Activated CD4-positive, alpha-beta T cell treated with anti-CD3 and anti-CD28 coated beads, Interleukin-2, amount 10 ng/mL, durations not matched to agents 24 days and 14 days (primary cell): ENCODE measurements at regions not wholly inside any gene's neighbourhood (a gene's known extent, or its start where the extent isn't known, plus 50 kb on each side); places are given as distances from the start of the nearest gene placed in this dataset.
"Not testable (repeated sequence)": the region's sequence is repeated elsewhere in the genome, so short reads cannot be mapped to it uniquely, and the experiment has no call there.

ENCODE experiments used
- DNase-seq: peaks from one replicate; pipeline ENCODE4 v3.0.0; 2022
- H3K27ac Mint-ChIP-seq: one replicate; pipeline ENCODE4 v1.8.0; 2022; ENCODE audit warnings: mild to moderate bottlenecking, mixed read lengths
- H3K27me3 Mint-ChIP-seq: one replicate; pipeline ENCODE4 v1.8.0; 2022; ENCODE audit warnings: mixed read lengths
- H3K36me3 Mint-ChIP-seq: one replicate; pipeline ENCODE4 v1.8.0; 2022; ENCODE audit warnings: low read depth, mild to moderate bottlenecking, mixed read lengths
- H3K4me1 Mint-ChIP-seq: one replicate; pipeline ENCODE4 v1.8.0; 2021; ENCODE audit warnings: mixed read lengths
- H3K4me3 Mint-ChIP-seq: one replicate; pipeline ENCODE4 v1.8.0; 2022; ENCODE audit warnings: mild to moderate bottlenecking, moderate library complexity, mixed read lengths
- H3K9me3 Mint-ChIP-seq: one replicate; pipeline ENCODE4 v1.8.0; 2021; ENCODE audit warnings: mixed read lengths
- intact Hi-C: fragments of 100-400 bp; cut with micrococcal nuclease; formaldehyde crosslinking; loops from one replicate; pipeline ENCODE4 v1.15.1; 2023

DNA sequence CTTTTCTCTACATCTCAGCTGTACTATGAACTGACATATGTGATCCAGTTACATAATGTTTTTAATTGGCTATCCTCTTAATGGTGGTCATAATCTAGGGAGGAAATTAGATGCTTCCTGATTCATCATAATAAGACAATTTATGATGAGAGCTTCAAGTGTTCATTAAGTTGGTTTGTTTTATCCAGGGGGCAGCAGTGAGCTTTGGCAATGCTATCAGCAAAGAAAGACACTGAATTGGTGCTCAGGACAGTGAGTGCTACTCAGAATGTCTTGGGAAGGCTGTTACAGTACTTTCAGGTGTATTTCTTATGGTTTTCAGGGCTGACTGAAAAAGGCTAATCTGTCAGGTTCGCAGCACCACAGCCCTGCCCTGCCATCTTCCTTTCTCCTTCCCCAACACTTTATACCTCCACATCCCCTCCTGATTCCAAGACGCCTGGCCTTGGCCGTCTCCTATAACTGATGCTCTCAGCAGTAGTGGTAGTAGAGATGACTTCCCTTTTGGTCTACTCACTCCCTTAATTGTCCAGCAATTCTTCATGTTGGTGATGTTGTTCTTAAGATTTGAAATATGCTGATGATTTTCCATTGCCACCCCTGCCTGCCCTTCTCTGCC is 67.0 kb upstream of the TNFAIP3 start:
- peaks cover 54% of the 10 kb centered on the region for H3K4me1 Mint-ChIP-seq
- peak overlapping the region; percentile 81 for H3K27ac Mint-ChIP-seq
- H3K9me3 Mint-ChIP-seq, result peaks cover 12% of the 10 kb centered on the region
- H3K27me3 Mint-ChIP-seq, result no peaks in the 10 kb centered on the region
- peak; percentile 83 for DNase-seq
- peaks cover 4% of the 10 kb centered on the region for H3K36me3 Mint-ChIP-seq
- peak overlapping the region; percentile 18 for H3K4me3 Mint-ChIP-seq
- intact Hi-C loops, result loop anchor here (1.0 to 2.0 kb wide), 4 partner anchors 19 to 175 kb away; partner anchors contain the start of gene TNFAIP3

DNA sequence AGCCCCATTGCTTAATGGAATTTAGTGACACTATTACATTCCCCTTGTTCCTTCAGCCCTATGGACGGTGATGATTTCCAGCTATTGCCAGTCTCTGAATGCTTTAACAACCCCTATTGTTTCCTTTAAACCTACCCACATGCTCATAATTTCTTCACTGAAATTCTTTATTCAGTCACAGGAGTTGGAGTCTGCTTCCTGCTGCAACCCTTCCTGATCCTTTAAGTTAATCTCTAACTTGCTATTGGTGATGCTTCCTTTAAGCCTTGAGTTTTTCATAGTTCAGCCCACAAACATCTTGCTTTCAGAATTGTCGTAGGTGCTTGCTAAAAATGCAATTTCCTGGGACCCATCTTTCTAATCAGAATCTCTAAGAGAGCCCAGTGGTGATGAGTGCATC is 66.3 kb upstream of the TNFAIP3 start:
- H3K27ac Mint-ChIP-seq, result peak overlapping the region; percentile 59
- intact Hi-C loops, result loop anchor here (1.0 kb wide), 1 partner anchor 11 kb away; no protein-coding TSS in a partner anchor
- no peaks in the 10 kb centered on the region for H3K27me3 Mint-ChIP-seq
- H3K36me3 Mint-ChIP-seq, result peaks cover 4% of the 10 kb centered on the region
- peak overlapping the region; percentile 18 for H3K4me3 Mint-ChIP-seq
- peak; percentile 58 for DNase-seq
- H3K4me1 Mint-ChIP-seq, result peaks cover 52% of the 10 kb centered on the region
- H3K9me3 Mint-ChIP-seq, result peaks cover 9% of the 10 kb centered on the region

DNA sequence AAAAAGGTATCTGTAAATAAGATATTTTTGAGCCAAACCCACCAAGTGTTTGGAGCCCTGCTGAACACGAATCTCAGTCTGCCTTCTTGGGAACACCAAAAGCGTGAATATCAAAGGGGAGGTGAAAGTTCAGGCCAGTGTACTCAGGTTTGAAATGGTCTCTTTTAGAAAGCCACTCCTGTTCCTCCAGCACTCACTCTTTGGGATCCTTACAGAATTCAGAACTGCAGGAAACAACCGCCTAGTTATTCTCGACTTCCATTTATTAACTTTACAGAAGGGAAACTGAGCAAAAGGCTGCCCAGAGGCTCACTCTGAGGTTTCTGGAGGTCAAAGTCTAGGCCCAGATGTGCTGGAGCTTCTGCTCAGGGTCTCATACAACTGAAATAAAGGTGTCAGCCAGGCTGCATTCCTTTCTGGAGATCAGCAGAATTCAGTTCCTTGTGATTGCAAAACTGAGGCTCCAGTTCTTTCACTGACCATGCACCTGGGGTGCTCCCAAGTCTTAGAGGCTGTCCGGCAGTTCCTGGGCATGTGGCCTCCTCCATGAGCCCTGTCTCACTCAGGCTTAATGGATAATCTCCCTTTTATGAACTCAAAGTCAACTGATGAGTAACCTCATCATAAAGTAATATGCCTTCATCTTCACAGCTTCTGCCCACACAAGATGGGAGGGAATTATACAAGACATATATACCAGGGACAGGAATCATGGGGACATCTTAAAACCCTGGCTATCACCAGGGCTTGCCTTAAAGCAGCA is 65.5 kb upstream of the TNFAIP3 start:
- peaks cover 50% of the 10 kb centered on the region for H3K4me1 Mint-ChIP-seq
- peak overlapping the region; percentile 62 for H3K27ac Mint-ChIP-seq
- intact Hi-C loops, result loop anchor here (1.0 kb wide), 1 partner anchor 10 kb away; no protein-coding TSS in a partner anchor
- peaks cover 4% of the 10 kb centered on the region for H3K36me3 Mint-ChIP-seq
- no peaks in the 10 kb centered on the region for H3K27me3 Mint-ChIP-seq
- H3K9me3 Mint-ChIP-seq, result peaks cover 12% of the 10 kb centered on the region
- DNase-seq, result peak; percentile 55
- no peak overlapping the region for H3K4me3 Mint-ChIP-seq

DNA sequence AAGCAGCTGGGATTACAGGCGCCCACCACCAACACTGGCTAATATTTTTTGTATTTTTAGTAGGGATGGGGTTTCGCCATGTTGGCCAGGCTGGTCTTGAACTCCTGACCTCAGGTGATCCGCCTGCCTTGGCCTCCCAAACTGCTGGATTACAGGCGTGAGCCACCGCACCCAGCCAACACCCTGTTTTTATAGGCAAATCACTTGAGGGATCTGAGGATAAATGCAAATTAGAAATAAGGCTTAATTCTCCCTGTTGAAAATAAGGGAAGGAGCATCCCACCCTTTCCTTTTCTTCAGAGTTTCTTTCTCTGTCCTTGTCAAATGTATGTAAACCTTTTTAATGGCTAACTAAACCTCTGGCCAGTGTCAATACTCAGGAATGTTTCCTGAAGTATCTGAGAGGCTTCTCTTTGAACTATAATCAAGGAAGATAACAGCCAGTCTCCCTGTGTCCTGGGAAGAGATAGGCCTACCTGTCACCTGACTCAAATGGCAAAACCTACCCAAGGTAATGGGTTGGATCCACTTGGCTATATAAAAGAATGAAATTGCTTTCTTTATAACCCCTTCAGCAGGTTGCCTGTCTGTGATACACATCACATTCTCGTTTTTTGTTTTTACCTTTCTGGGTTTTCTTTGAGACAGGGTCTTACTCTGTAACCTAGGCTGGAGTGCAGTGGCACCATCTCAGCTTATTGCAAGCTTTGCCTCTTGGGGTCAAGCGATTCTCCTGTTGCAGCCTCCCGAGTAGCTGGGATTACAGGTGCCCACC is 64.5 kb upstream of the TNFAIP3 start:
- Mint-ChIP-seq H3K4me3 (no peak overlapping the region), H3K36me3 (peaks cover 4% of the 10 kb centered on the region), H3K9me3 (peaks cover 17% of the 10 kb centered on the region), H3K27ac (no peak overlapping the region), H3K4me1 (peaks cover 54% of the 10 kb centered on the region), H3K27me3 (no peaks in the 10 kb centered on the region)
- intact Hi-C loops, result no loop called here
- no peak for DNase-seq

DNA sequence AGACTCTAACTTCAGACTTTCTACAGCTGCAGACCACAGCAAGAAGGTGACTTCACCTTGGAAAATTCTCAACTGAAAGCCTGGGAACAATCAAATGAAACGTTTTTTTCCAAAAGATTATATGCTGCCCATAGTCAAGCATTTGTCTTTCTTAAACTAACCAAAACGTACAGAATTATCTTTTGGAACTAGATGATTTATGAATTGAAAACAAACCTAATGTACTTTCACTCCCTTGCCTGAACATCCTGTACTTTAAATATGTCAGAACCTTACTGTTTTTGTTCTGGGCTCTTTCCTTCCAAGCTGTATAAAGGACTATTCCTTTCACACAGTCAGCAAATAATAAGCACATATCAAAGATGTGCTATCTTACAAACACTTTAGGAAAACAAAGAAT is 62.4 kb upstream of the TNFAIP3 start:
- H3K4me3 Mint-ChIP-seq, result no peak overlapping the region
- intact Hi-C loops, result no loop called here
- peak overlapping the region; percentile 3 for H3K27ac Mint-ChIP-seq
- DNase-seq, result no peak
- no peaks in the 10 kb centered on the region for H3K27me3 Mint-ChIP-seq
- peaks cover 17% of the 10 kb centered on the region for H3K9me3 Mint-ChIP-seq
- peaks cover 52% of the 10 kb centered on the region for H3K4me1 Mint-ChIP-seq
- peaks cover 6% of the 10 kb centered on the region for H3K36me3 Mint-ChIP-seq

DNA sequence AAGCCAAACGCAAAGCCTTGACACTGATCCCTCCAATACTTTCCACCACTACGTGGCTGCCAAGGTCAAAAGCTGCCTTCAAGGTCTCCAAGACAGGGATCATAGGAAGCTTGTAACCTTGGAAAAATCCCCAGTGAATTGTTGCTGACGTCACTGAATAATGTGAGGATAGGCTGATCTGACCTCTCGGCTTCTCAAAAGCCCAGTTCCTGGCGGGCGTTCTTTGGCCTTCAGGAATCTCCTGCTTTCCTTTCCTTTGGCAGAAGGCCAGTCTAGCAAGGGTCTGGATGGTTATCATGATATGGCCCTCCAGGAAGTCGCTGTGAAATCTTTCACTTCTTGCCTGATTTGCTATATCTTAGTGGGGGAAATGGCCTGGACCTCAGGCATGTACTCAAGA is 61.4 kb upstream of the TNFAIP3 start:
- DNase-seq, result no peak
- H3K9me3 Mint-ChIP-seq, result peaks cover 17% of the 10 kb centered on the region
- peaks cover 6% of the 10 kb centered on the region for H3K36me3 Mint-ChIP-seq
- H3K27ac Mint-ChIP-seq, result no peak overlapping the region
- no peak overlapping the region for H3K4me3 Mint-ChIP-seq
- no peaks in the 10 kb centered on the region for H3K27me3 Mint-ChIP-seq
- intact Hi-C loops, result no loop called here
- H3K4me1 Mint-ChIP-seq, result peaks cover 46% of the 10 kb centered on the region

DNA sequence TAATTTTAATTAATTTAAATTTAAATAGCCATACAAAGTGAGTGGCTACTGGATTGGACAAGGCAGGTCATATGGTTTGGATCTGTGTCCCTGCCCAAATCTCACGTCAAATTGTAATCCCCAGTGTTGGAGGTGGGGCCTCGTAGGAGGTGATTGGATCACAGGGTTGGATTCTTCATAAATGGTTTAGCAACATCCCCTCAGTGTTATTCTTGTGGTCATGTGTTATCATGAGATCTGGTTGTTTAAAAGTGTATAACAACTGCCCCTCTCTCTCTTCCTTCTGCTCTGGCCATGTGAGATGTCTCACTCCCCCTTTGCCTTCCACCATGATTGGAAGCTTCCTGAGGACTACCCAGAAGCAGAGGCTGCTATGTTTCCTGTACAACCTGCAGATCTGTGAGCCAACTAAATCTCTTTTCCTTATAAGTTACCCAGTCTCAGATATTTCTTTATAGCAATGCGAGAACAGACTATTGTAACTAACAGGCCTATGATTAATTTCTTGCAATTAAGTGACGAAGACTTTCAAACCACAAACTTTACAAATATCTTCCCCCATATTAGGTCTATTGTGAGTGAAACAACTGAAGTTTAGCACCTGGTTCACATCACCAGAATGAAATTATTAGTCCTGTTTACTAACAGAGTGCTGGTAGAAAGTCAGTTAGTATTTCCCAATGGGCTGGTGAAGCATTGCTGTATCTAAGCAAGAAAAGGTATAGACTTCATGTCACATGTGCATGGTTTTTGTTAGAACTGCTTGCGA is 60.0 kb upstream of the TNFAIP3 start:
- peaks cover 6% of the 10 kb centered on the region for H3K36me3 Mint-ChIP-seq
- H3K27ac Mint-ChIP-seq, result peak overlapping the region; percentile 46
- intact Hi-C loops, result no loop called here
- H3K4me1 Mint-ChIP-seq, result peaks cover 51% of the 10 kb centered on the region
- no peak overlapping the region for H3K4me3 Mint-ChIP-seq
- no peaks in the 10 kb centered on the region for H3K27me3 Mint-ChIP-seq
- no peak for DNase-seq
- peaks cover 17% of the 10 kb centered on the region for H3K9me3 Mint-ChIP-seq

DNA sequence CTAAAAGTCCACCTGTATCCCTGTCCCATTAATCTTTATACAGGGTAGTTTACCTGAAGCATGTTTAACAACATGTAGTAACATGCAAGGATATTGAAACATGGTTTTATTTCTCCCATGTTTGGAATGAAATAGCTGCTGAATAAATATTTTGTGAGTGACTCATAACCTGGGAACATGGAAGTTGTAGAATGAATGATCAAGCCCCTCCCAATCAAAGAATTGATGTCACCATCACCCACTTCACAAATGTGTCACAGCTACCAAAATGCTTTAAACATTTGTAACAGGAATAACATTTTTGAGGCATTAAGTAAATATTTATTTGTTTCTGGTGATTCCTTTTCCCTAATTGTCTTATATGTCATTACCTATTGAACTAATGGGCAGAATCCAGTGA is 58.9 kb upstream of the TNFAIP3 start:
- Mint-ChIP-seq H3K4me3 (no peak overlapping the region), H3K4me1 (peaks cover 57% of the 10 kb centered on the region), H3K9me3 (peaks cover 17% of the 10 kb centered on the region), H3K27ac (peak overlapping the region; percentile 48), H3K36me3 (peaks cover 6% of the 10 kb centered on the region), H3K27me3 (no peaks in the 10 kb centered on the region)
- intact Hi-C loops, result no loop called here
- DNase-seq, result no peak

DNA sequence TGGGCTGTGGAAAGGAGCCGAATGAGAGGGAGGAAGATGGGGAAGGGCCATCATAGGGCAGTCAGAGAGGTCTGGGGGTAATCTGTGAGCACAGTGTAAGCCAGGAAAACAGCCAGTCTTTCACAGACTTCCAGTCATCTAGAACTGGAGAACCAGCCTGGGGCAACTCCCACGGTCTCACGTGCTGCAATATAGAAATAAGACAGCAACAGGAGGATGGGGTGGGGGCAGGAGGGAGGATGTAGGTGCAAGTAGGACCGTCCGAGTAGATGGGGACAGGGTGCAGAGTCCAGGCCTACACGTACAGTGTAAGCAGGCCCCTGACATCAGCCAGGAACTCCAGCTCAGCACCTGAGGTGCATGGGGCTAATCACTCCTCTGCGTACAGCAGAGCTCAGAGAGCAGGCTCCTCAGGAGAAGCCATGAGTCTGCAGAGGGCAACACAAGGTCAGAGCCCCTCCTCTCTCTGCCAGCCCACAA is 58.2 kb upstream of the TNFAIP3 start:
- Mint-ChIP-seq H3K4me1 (peaks cover 57% of the 10 kb centered on the region), H3K4me3 (no peak overlapping the region), H3K36me3 (peaks cover 2% of the 10 kb centered on the region), H3K27ac (peak overlapping the region; percentile 48), H3K27me3 (no peaks in the 10 kb centered on the region), H3K9me3 (peaks cover 12% of the 10 kb centered on the region)
- intact Hi-C loops, result no loop called here
- DNase-seq, result peak; percentile 56

DNA sequence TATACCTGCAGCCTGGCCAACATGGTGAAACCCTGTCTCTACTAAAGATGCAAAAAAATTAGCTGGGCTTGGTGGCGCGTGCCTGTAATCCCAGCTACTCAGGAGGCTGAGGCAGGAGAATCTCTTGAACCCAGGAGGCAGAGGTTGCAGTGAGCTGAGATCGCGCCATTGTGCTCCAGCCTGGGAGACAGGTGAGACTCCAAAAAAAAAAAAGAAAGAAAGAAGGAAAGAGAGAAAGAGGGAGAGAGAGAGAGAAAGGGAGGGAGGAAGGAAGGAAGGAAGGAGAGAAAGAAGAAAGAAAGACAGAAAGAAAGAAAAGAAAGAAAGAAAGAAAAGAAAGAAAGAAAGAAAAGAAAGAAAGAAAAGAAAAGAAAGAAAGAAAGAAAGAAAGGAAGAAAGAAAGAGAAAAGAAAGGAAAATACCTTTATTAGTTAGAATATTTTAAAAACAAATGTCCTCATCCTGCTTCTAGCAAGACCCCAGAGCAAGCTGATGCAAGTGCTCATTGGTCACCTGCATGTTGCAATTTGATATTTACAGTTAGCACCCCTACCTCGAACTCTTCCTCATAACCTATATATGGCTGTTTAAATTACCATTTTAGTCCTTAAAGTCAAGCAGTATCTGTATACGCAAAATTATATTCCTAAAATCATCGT is 57.0 kb upstream of the TNFAIP3 start:
- H3K4me3 Mint-ChIP-seq, H3K36me3 Mint-ChIP-seq, intact Hi-C loops, H3K9me3 Mint-ChIP-seq, H3K27me3 Mint-ChIP-seq, DNase-seq: not testable (repeated sequence)
- Mint-ChIP-seq H3K4me1 (peaks cover 51% of the 10 kb centered on the region), H3K27ac (peak overlapping the region; percentile 52)

DNA sequence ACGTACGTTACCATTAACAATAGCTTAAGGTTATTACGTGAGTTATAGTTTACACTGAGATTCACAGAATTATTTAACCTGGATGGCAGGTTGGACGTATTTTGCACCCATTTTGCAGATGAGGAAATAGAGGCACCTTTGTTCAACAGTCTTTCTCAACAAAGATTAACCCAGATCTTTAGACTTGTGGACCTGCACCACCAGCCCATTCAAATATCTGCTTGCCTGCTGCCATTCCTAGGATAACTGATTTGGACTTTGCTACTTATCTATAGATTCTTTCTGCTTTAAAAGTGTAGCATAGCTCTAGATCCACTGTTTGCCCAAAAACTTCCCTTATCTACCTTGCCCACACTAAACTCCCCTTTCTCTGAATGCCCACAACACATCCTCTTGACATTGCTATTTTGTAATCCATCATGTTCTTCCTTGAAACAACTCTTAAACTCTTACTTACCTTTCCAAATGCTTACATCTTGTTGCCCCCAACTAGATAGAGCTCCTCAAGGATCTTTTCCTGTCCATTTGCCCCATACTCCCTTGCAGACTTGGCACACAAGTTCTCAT is 56.4 kb upstream of the TNFAIP3 start:
- Mint-ChIP-seq H3K4me3 (peak overlapping the region; percentile 2), H3K27me3 (no peaks in the 10 kb centered on the region), H3K27ac (peak overlapping the region; percentile 55), H3K36me3 (peaks cover 4% of the 10 kb centered on the region), H3K4me1 (peaks cover 48% of the 10 kb centered on the region), H3K9me3 (peaks cover 10% of the 10 kb centered on the region)
- intact Hi-C loops, result loop anchor here (1.0 kb wide), 5 partner anchors 9 to 56 kb away; no protein-coding TSS in a partner anchor
- DNase-seq, result no peak

DNA sequence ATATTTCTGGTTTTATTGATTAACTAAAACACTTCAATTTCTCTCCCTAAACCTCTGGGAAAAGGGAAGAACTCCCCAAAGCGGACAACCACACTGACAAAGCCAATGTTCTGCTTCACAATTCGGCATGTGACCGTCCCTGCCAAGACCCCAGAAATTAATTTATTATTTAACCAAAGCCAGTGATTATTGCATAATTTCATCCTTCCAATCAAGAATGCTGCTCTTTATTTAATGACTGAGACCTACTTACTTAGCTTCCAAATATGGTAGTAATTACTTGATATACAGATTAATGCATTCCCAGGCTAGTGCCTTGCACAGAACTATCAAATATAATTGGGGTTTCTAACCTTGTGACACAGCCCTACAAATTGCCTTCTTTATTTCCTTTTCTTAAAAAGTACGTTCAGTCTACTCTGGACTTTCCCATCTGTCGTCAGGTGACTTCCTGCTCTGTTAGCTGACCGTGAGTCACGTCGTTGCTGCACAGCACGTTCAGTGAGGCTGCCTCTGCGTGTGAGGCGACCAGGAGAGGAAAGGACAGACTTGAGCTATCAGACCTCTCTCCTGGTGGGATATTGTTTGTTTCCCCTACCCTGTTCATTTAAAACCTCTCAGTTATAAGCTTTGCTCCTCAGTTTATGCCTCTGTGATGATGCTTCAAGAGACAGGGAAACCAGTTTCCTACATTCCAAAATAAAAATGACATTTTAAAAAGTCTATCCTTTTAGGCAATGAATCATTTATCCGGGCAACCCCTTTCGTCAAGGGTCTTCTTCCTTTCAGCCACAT is 55.7 kb upstream of the TNFAIP3 start:
- intact Hi-C loops, result loop anchor here (1.0 kb wide), 5 partner anchors 8 to 55 kb away; no protein-coding TSS in a partner anchor
- Mint-ChIP-seq H3K4me3 (peak overlapping the region; percentile 2), H3K9me3 (peaks cover 8% of the 10 kb centered on the region), H3K27ac (peak overlapping the region; percentile 55), H3K4me1 (peaks cover 55% of the 10 kb centered on the region), H3K36me3 (peaks cover 5% of the 10 kb centered on the region), H3K27me3 (no peaks in the 10 kb centered on the region)
- DNase-seq, result peak; percentile 94
